OCI-M1 (cell line): ENCODE measurements at regions not wholly inside any gene's neighbourhood (a gene's known extent, or its start where the extent isn't known, plus 50 kb on each side); places are given as distances from the start of the nearest gene placed in this dataset.
A peak's percentile ranks its signal among the peaks of the same experiment; 100 is the strongest.
"Not testable (repeated sequence)": the region's sequence is repeated elsewhere in the genome, so short reads cannot be mapped to it uniquely, and the experiment has no call there.

Experiments
- DNase-seq: peaks from one replicate; lab custom pipeline; 2025; lab: John Stamatoyannopoulos, UW

DNA sequence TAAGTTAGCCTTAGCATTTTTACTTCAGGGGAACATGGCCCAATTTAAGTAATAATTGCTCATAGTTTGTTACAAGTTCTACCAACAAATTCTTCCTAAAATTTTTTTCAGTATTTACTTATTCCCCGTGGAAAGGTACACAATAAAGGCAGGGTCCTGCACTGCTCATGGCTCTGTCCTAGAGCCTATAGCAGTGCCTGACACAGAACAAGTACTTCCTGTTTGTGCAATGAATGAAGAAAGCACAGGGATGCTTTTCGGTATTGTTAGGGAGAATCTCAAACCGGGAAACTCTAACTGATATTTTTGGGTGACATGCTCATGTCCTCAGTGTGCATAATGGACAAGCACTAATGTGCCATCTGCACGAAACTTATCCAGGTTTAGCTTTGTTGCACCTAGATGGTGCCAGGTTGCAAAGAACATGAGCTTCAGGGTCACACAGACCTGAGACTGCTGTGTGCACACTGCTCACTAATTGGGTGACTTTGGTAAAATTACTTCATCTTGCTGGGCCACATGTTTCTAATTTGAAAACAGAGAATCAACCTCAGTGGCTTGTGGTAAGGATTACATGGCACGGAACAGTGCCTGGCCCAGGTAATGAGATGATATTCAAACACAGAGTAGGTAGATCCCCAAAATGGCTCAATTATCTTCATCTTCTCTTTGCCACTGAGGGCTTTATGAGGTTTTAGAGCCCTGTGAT is 175.8 kb upstream of the NPY2R start:
- no peak for DNase-seq

DNA sequence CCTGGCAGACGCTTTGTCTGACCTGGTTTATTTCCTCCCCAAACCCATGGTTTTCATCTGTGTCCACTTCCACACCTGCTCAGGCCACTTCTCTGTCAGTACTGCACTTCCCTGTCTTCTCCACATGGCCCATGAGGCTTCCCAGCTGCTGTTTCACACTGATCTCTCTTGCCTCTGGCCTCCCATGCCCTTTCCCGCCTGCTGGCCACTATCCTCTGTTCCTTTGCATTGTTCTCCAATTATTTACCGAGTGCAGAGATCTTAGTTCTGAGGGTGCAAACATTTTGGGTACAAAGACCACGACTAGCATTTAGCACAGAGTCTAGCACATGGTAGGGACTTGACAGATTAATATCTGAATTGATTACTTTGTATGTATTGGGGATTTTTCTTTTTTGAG is 174.8 kb upstream of the NPY2R start:
- no peak for DNase-seq

DNA sequence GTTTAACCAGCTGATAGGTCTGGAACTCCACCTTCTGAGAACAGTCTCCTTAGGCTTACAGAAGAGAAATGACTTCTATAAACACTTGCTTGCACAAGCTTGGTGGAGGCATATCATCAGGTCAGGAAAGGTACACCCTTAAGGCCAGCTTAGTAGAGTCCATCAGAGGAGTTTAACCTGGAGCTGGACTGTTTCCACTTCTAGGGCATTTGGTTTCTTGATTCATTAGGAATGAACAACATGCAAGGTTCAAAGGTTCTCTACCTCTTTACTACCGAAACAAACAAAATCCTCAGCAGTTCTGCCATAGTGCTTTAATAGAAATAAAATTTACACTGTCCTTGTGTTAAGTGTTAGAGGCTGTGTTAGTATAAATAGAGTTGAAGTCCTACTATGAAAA is 171.4 kb upstream of the NPY2R start:
- no peak for DNase-seq

DNA sequence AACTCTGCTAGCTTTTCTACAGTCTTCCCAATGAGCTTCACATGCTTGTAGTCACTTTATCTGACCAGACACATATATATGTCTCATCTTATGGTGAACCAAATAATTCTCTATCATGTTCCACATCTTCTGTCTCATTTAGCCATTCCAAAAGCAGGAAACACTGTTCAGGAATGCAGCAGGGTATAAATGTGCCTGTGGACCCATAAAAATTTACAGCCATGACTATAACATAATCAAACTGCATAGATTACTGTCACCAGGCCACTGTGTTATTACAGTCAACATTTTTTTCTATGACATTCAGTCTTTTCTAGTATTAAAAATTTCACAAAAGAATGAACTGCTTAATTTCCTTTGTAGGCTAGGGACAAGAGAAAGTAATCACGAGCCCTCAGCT is 170.0 kb upstream of the NPY2R start:
- DNase-seq = no peak

DNA sequence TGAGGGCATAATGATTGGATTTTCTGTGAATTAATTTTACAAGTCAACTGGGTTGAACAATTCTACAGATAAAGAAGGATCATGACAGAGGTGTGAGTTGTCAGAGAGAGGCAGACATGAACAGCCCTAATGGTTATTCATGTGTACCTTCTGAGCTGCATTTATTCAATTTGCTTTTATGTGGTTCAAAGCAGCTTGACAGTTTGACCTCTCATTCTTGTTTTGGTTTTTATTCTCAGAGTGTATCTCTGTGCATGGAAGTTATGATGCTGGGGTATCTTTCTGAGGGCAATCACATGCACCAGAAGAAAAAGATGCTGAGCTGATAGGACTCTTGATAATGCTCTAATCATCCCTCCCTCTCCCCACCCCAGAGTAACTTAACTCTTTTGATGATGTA is 169.3 kb upstream of the NPY2R start:
- no peak for DNase-seq

DNA sequence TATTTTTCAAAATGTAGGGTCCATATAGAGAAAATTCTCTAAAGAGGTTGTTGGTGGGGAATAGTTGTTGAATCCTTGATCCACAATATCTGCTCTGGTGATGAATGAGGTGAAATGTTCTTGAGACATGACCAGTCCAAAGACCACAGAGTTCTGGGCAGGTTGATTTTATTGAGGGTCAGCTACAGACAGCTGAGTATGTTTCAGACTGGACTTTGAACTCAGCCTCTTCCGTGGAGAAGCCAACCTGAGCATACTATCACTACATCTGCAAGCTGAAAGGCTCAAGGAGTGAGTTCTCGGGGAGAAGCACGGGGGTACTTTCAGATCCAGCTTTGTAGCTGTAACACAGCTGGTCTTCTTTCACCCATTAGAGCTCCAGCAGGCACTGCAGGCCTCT is 168.4 kb upstream of the NPY2R start:
- no peak for DNase-seq

DNA sequence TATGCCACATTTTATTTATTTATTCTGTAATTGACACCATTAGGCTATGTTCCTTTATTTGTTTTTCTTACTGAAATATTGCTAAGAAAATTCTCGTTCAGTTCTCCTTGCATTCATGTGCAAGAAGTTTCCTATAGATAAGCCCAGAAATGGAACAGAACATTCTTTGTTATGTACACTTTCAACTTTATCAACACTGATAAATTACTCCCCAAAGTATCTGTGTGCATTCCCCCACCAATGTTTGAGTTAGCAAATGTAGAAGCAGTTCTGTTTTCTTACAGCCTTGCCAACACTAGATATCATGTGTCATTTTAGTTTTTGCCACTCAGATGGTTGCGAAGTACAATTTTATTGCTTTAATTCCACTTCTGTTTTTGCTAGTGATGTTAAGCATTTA is 166.4 kb upstream of the NPY2R start:
- DNase-seq = peak; percentile 52

DNA sequence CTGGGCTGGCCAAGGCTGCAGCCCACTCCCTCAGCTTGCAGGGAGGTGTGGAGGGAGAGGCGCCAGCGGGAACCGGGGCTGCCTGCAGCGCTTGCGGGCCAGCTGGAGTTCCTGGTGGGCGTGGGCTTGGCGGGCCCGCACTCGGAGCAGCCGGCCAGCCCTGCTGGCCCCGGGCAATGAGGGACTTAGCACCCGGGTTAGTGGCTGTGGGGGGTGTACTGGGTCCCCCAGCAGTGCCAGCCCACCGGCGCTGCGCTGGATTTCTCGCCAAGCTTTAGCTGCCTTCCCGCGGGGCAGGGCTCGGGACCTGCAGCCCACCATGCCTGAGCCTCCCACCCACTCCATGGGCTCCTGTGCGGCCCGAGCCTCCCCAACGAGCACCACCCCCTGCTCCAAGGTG is 164.2 kb upstream of the NPY2R start:
- DNase-seq = not testable (repeated sequence)

DNA sequence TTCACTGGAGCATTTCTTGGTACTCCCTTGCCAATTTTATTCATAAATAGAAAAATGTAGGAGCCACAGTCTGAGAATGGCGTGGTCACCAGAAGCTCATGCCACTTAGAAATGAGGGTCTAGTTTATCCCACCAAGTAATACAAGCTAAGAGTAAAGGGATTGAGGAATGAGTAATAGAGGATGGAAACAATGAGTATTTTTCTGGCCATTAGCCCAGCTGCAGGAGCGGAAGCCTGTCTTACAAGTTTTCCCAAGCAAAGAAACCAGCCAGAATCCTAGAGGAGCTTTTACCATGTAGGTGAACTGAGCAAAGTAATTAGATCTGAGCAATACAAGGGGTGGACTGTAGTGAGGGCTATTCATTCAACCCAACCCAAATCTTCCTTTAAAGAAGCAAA is 160.7 kb upstream of the NPY2R start:
- no peak for DNase-seq

DNA sequence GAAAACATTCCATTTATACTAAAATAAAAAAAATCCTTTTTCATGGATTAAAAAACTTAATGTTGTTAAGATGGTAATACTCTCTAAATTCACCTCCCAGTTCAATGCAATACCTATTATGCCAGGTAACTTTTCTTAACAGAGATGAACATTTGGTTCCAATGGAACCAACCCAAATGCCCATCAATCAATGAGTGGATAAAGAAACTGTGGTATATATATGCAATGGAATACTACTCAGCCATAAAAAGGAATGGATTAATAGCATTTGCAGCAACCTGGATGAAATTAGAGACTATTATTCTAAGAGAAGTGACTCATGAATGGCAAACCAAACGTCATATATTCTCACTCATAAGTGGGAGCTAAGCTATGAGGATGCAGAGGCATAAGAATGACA is 154.4 kb upstream of the NPY2R start:
- DNase-seq = not testable (repeated sequence)

DNA sequence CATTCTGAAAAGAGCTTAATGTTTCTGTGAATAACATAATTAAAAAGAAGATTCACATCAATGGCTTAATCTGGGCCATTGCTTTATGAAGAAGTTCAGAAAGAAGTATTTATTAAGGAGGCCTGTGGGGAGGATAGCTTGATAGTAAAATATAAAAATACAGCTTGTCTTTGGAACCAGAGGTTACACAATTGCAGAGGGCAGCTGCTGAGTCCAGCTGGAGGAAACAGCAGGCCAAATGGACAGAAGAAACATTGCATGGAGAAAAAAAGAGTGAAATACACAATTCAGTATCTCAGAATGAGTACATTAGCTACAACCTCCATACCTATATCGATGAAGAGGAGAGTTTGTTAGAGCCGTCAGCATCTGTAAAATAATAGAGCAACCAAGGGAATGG is 148.0 kb upstream of the NPY2R start:
- no peak for DNase-seq

DNA sequence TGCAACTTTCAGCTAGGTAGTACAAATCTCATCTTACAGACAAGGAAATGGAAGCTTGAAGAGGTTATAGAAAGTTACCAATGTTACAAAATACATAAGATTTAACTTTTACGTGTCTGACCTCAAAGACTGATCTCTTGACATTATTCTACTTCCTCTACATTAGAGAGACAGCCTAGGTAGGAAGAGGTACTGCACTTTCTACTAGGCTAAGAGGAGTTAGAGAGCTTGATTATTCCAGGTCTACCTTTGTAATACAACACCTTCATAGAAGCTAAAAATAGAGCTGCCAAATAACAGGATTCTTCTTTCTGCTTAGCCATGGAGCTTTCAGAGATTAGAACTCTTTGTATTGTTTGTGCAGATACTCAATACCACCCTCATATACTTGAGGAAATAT is 147.6 kb upstream of the NPY2R start:
- no peak for DNase-seq

DNA sequence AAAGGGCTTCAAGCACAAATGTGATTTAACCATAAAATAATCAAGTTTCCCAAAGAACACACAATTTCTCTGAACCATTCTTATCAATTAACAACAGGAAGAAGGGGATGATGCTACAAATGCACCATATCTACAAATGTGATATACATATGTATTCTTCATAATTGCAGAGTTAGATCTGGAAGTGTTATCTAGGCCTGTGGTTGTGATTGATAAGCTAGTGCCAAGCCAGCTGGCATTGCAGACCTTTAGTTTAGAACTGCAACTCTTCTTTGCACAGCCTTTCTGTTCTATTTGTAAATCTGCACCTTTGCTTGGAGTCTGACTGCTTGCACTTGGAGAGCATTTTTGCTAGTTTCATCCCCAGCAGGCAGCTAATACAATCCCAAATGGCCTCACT is 145.5 kb upstream of the NPY2R start:
- DNase-seq = peak; percentile 80

DNA sequence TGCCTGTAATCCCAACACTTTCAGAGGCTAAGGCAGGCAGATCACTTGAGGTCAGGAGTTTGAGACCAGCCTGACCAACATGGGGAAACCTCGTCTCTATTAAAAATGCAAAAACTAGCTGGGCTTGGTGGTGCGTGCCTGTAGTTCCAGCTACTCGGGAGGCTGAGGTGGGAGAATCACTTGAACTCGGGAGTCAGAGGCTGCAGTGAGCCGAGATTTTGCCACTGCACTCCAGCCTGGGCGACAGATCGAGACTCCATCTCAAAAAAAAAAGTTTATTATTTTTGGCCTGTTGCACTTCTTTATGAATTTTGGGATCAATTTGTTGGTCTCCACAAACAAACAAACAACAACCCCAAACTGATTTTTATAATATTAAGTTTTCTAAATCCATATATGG is 143.5 kb upstream of the NPY2R start:
- not testable (repeated sequence) for DNase-seq

DNA sequence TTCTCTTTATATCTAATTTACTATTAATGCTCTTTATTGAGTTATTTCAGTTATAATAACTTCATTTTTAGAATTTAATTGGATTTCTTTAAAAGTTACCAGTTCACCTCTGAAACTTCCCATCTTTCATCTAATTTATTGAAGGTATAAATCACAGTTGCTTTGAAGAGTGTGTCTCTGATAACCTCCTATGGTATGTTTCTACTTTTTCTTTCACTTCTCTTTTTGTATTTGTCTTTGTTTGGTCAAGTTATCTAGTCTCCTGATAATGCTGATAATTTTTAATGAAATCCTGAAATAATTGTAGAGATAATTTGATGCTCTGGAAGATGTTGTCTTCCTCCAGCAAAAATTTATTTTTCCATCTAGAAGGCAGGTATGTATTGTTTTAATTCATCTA is 141.6 kb upstream of the NPY2R start:
- DNase-seq = no peak

DNA sequence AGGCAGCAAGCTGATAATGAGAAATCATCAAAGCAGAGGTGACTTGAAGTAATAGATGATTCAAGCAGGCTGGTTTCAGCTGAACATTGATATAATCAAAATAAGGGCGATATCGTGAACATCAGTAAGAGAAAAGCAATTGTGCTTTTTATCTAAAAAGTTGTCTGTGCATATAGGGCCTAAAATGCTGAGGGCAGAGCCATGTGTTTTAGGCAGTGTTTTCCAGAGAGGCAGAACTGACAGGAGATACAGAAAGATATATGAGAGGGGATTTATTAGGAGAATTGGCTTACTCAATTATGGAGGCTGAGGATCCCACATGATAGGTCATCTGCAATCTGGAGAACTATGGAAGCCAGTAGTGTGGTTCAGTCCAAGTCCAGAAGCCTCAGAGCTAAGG is 136.5 kb upstream of the NPY2R start:
- no peak for DNase-seq

DNA sequence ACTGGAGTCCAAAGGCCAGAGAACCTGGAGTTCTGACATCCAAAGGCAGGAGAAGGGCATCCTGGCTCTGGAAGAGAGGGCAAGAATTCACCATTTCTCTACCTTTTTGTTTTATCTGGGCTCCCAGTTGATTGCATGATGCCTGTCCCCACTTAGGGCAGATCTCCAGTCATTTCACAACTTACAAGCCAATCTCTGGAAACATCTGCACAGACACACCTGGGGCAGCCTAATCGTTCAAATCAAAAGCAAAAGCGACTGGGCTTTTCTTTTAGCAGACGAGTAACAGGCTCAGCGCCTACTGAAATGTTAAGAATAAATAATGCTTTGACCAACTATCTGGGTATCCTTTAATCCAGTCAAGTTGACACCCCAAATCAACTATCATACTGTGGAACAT is 136.0 kb upstream of the NPY2R start:
- no peak for DNase-seq

DNA sequence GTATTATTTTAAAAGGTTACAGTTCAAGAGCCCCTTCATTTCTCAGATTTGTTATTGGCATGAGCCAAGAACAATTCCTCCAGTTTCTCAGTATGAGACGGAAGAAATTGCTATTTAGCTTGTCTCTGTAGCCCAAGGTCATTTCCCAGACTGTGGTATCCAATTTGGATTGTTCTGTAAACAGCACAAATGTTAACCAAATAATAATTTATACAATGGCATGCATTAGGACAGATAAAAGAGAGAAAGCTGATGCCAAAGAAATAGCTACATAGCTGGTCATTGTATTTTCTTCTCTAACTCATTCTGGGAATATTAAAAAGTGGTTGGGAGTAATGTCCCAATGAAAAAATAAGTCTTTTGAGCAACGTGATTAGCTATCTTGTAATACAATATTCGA is 134.6 kb upstream of the NPY2R start:
- no peak for DNase-seq

DNA sequence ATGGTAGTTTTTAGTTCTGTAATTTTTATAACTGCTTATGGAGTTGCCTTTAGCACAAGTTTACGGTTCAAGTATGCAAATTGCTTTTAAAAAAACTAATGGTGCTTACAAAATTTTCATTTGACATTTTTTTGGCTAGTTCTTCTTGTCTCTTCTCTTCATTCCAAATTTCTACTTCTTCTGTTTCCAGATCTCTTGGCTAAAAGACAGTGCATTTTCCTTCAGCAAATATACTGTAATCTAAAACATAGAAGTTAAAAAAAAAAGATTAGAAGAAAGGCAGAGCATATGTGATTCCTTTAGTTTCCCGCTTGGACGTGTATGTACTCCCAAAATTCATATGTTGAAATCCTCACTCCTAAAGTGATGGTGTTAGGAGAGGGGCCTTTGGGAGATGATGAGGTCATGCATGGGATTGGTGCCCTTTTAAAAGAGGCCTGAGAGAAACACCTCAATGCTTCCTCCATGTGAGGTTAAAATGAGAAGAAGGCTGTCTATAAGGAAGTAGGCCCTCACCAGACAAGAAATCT is 132.1 kb upstream of the NPY2R start:
- DNase-seq = no peak

DNA sequence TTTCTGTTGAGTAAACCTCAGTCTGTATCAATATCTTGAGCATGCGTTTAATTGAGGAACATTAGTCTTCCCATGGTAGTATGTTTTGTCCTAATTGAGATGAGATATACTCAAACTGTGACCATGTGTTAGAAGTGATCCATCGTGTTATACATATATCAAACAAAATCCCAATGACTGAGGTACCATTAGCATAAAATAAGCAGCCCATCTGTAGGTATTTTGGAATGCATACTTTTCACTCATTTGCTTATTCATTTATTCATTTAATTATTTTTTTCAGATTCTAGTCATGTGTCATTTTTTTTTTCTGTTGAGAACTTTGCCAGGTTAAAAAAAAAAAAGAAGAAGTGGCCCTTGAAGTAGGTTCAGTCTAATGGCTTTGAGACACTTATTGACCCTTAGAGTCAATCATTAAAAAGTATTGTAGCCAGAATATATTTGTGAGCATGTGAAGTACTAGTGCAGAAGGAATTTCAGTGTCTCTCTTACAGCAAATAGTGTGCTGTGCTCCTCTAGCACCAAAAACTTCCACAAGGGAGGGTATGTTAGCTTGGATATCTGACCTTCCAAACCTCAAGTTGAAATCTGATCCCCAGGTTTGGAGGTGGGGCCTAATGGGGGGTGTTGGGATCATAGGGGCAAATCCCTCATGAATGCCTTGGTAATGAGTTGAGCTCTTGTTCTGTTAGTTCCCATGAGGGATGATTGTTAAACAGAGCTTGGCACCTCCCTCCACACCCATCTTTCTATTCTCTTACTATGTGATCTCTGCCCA is 130.8 kb upstream of the NPY2R start:
- no peak for DNase-seq

DNA sequence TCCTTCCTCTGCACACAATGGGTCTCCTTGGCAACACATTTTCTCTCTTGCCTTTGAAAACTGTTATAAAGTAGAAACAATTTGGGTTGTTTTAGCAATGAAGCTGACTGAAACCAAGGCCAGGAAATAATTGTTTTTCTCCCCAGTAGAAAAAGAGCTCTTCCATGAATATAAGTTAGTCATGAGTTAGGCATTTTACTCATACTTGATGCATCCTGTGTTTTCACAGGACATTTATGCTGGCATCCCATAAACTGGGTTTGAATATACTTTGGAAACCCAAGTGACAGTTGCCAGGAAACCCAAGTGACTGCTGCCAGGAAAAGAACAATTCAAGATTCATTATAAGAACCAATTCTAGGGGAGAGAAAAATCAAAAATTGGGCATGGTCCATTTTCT is 128.6 kb upstream of the NPY2R start:
- no peak for DNase-seq

DNA sequence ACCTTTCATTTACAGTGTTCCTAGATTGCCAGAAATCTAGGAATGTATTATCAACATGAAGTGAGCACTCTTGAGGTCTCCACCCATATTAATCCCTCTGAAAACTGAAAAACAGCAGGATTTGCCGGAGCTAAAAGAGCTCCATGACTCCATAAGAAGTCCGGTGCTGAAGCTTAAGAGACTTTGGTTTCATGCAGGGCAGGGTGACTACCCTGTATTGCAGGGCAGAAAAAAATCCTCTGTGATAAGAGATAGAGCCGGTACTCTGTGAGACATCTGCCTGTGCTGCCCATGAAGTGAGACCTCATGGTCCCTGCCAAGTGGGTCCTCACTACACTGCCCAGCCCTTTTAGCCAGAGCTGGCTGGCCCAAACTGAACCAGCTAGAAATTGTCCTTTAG is 127.2 kb upstream of the NPY2R start:
- no peak for DNase-seq

DNA sequence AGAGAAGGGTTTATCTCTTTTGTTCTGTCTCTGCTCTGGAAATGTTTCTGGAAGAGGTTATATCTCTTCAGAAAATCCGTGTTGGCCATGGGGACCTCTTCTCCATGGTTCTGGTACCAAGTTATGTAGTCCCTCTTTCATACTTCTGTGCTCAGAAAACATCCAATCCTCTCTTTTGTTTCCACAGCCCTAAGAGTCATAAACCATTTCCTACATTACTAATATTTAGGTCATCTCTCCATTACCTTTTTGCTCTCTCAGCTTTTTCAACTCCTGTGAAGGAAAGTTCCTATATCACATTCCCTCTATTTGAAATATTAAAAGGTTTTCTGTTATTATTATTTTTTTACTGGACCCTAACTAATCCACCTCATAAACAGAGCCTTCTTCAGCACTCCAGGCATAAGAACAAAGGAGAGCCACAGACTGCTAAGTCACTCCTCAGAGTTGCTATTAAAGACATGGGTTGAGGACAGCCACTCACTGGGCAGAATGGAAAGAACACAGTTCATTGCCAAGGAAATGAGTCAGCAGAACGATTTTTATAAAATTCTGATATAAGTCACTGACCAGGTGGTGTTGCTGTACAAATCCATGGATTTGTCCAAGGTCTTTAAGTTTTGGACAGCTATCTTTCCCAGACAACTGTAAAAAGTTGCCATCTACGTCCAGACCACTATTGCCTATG is 122.4 kb upstream of the NPY2R start:
- peak; percentile 41 for DNase-seq
